GM13976 (cell line): ENCODE measurements at regions not wholly inside any gene's neighbourhood (a gene's known extent, or its start where the extent isn't known, plus 50 kb on each side); places are given as distances from the start of the nearest gene placed in this dataset.

Experiments
- DNase-seq: peaks from one replicate; pipeline ENCODE4 v3.0.0; 2012; ENCODE audit warnings: low spot score
- CTCF ChIP-seq: IDR thresholded peaks from 2 replicates; pipeline ENCODE4 v1.5.1; 2012; ENCODE audit warnings: borderline replicate concordance, mild to moderate bottlenecking; ENCODE audit not compliant: insufficient read depth; ENCODE audit errors: extremely low read depth, missing control alignments, control extremely low read depth
- in situ Hi-C: fragments of 300-500 bp; cut with MboI; formaldehyde crosslinking; loops from one replicate; pipeline ENCODE4 v1.12.0; 2022; ENCODE audit warnings: low sequenced_read_pairs, mixed read lengths, inconsistent platforms; ENCODE audit not compliant: unreplicated experiment

DNA sequence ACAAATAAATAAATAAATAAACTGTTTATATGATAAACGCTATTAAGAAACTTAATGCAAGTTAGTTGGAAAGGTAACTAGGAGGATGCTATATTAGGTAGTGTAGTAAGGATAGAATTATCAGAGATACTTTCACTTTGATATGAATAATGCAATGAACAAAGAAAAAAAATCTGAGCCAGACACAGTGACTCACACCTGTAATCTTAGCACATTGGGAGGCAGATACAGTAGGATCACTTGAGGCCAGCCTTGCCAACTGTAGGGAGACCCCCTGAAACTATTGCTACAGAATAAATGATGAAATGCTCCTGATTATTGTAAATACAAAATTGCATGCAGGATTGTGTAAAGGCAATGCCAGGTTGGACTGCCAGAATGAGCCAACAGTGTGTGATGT lies 109.2 kb downstream of the ANXA2R start:
- in situ Hi-C loops: no loop called here
- DNase-seq: no peak
- no peak for TF ChIP-seq CTCF

- in situ Hi-C loops: no loop called here
- DNase-seq: no peak
- no peak for TF ChIP-seq CTCF
Observed at GRCh38 chr5:42929871-42930270, 110.2 kb downstream of the ANXA2R start.

GRCh38 chr5:42927730-42928129 lies 112.4 kb downstream of the ANXA2R start:
- in situ Hi-C loops: no loop called here
- DNase-seq: no peak
- TF ChIP-seq CTCF: no peak

DNA sequence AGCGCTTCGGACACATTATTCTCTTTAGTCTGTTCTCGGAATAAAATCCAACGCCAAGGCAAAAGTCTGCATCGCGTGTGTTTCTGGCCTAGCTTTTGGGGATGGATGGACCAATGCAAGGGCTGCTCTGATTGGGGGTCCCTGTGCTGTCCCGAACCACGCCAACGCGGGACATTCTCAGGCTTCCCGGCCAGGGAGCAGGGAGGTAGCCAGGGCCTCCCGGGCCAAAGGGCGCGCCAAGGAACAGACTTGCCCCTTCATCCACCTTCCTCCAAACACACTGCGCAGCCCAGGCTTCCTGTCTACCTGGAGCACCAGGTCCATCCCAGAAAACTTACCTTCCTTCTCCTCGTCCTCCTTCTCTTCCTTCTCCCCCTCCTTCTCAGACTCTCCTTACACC lies 113.0 kb upstream of the SELENOP start:
- TF ChIP-seq CTCF: no peak
- in situ Hi-C loops: no loop called here
- DNase-seq: no peak

DNA sequence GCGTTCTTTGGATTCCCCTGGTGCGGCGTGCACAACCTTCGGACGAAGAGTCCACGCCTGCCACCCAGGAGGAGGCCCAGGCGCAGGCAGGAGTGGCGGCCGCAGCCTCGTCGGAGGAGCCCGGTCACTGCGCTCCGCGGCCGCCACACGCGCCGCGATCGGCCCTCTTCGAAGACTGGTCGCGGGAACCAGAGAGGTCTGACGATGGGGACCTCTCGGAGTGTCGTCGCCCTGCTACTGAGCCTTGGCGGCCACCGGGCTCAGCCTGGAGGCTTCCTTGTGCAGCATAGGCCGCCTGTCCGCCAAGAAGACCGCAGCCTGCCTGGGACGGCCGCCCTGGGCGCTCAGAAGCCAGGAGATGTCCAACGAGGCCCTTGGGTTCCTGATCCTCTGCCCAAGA lies 112.5 kb upstream of the SELENOP start:
- in situ Hi-C loops: no loop called here
- no peak for DNase-seq
- no peak for TF ChIP-seq CTCF

DNA sequence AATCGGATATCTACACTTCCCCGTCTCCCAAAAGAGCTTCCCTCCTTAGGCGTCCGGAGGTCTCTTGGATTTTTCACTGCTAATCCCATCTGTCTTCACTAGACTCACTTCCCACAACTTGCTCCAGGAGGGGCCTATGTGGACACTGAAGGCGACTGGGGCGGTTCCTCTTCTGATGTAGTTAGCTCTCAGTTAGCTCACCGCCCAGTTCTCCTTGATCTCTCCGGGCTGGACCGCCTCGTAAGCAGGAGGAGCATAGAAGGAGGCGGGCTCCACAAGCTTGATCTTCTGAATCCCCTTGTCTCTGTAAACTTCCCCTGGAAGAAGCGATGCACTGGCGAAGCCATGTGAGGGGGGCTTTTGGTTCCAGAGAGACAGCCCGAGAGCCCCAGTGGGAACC lies 112.0 kb upstream of the SELENOP start:
- TF ChIP-seq CTCF: no peak
- in situ Hi-C loops: no loop called here
- no peak for DNase-seq

GRCh38 chr5:42919600-42919999 lies 107.9 kb upstream of the SELENOP start:
- in situ Hi-C loops: no loop called here
- TF ChIP-seq CTCF: no peak
- no peak for DNase-seq
